ENCODE measurements at regions not wholly inside any gene's neighbourhood (a gene's known extent, or its start where the extent isn't known, plus 50 kb on each side); places are given as distances from the start of the nearest gene placed in this dataset.

GRCh38 chr14:25848601-25849000 lies 749.2 kb downstream of the NOVA1 start:
- TF ChIP-seq GLIS3 (CRISPR knock-in tag; IDR thresholded peaks at IDR 0.05) (no peak), ISL1 (CRISPR knock-in tag; IDR thresholded peaks at IDR 0.05) (no peak), ZNF8 (CRISPR knock-in tag; IDR thresholded peaks at IDR 0.05) (no peak), CREB5 (CRISPR knock-in tag; IDR thresholded peaks at IDR 0.05; ENCODE audit: low read depth) (no peak), SNAI2 (CRISPR knock-in tag; IDR thresholded peaks at IDR 0.05) (no peak)
- TF ChIP-seq, protein P1, sequence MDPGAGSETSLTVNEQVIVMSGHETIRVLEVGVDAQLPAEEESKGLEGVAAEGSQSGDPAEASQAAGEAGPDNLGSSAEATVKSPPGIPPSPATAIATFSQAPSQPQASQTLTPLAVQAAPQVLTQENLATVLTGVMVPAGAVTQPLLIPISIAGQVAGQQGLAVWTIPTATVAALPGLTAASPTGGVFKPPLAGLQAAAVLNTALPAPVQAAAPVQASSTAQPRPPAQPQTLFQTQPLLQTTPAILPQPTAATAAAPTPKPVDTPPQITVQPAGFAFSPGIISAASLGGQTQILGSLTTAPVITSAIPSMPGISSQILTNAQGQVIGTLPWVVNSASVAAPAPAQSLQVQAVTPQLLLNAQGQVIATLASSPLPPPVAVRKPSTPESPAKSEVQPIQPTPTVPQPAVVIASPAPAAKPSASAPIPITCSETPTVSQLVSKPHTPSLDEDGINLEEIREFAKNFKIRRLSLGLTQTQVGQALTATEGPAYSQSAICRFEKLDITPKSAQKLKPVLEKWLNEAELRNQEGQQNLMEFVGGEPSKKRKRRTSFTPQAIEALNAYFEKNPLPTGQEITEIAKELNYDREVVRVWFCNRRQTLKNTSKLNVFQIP (CRISPR knock-in tag; IDR thresholded peaks at IDR 0.05; ENCODE audit: borderline replicate concordance, low read depth) = no peak
- no peak for ATAC-seq

- TF ChIP-seq CSDC2 (CRISPR knock-in tag; IDR thresholded peaks at IDR 0.05) = no peak
- TF ChIP-seq TSHZ2 (CRISPR knock-in tag; IDR thresholded peaks at IDR 0.05) = no peak
- no peak for TF ChIP-seq TCF4 (CRISPR knock-in tag; IDR thresholded peaks at IDR 0.05; ENCODE audit: borderline replicate concordance)
- ATAC-seq = no peak
Observed at GRCh38 chr14:25846246-25846645, 751.6 kb downstream of the NOVA1 start.

GRCh38 chr14:25843481-25844470 lies 754.1 kb downstream of the NOVA1 start:
- no peak for TF ChIP-seq BACH2 (CRISPR knock-in tag; IDR thresholded peaks at IDR 0.05; ENCODE audit: borderline replicate concordance)
- no peak for TF ChIP-seq ZFP30 (CRISPR knock-in tag; IDR thresholded peaks at IDR 0.05)
- TF ChIP-seq RARB (CRISPR knock-in tag; IDR thresholded peaks at IDR 0.05) = no peak
- no peak for TF ChIP-seq TCF4 (CRISPR knock-in tag; IDR thresholded peaks at IDR 0.05; ENCODE audit: borderline replicate concordance)
- no peak for ATAC-seq

DNA sequence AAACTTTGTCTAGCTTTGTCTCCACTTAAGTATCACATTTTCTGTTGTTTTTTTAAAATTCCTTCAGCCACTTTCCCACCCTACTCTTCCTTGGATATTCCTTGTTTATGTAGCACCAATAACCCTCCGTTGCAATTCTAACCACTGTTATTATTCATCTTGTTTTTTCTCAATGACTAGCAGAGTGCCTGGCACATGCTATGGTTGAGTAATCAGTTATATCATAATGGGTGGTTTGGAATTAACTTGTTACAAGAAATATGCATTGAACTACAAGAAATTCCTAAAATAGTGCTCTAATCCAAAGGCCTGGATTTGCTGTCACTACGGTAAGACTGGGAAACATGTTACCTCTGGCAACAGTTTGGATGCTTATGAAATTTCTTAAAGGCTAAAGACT lies 756.6 kb downstream of the NOVA1 start:
- TF ChIP-seq TCF4 (CRISPR knock-in tag; IDR thresholded peaks at IDR 0.05; ENCODE audit: borderline replicate concordance) = no peak
- TF ChIP-seq ZC3H10 (CRISPR knock-in tag; IDR thresholded peaks at IDR 0.05) = no peak
- TF ChIP-seq PPARA (CRISPR knock-in tag; IDR thresholded peaks at IDR 0.05; ENCODE audit: borderline replicate concordance) = no peak
- TF ChIP-seq, protein P1 (CRISPR knock-in tag; IDR thresholded peaks at IDR 0.05; ENCODE audit: borderline replicate concordance, low read depth) = no peak
- no peak for TF ChIP-seq ZNF70 (CRISPR knock-in tag; IDR thresholded peaks at IDR 0.05)
- no peak for TF ChIP-seq ZNF565 (CRISPR knock-in tag; conservative IDR thresholded peaks at IDR 0.05; ENCODE audit: low read depth)
- TF ChIP-seq CSRNP3 (CRISPR knock-in tag; IDR thresholded peaks at IDR 0.05) = no peak
- no peak for TF ChIP-seq ESRRG (CRISPR knock-in tag; IDR thresholded peaks at IDR 0.05)
- no peak for TF ChIP-seq ARNTL (CRISPR knock-in tag; IDR thresholded peaks at IDR 0.05; ENCODE audit: borderline replicate concordance, low read depth)
- no peak for TF ChIP-seq SNAI2 (CRISPR knock-in tag; IDR thresholded peaks at IDR 0.05)
- TF ChIP-seq RARB (CRISPR knock-in tag; IDR thresholded peaks at IDR 0.05) = no peak
- TF ChIP-seq ZFP30 (CRISPR knock-in tag; IDR thresholded peaks at IDR 0.05) = no peak
- TF ChIP-seq CSDC2 (CRISPR knock-in tag; IDR thresholded peaks at IDR 0.05) = no peak
- TF ChIP-seq TOX (CRISPR knock-in tag; IDR thresholded peaks at IDR 0.05; ENCODE audit: borderline replicate concordance) = no peak
- TF ChIP-seq CREB5 (CRISPR knock-in tag; IDR thresholded peaks at IDR 0.05; ENCODE audit: low read depth) = no peak
- TF ChIP-seq, protein P2, sequence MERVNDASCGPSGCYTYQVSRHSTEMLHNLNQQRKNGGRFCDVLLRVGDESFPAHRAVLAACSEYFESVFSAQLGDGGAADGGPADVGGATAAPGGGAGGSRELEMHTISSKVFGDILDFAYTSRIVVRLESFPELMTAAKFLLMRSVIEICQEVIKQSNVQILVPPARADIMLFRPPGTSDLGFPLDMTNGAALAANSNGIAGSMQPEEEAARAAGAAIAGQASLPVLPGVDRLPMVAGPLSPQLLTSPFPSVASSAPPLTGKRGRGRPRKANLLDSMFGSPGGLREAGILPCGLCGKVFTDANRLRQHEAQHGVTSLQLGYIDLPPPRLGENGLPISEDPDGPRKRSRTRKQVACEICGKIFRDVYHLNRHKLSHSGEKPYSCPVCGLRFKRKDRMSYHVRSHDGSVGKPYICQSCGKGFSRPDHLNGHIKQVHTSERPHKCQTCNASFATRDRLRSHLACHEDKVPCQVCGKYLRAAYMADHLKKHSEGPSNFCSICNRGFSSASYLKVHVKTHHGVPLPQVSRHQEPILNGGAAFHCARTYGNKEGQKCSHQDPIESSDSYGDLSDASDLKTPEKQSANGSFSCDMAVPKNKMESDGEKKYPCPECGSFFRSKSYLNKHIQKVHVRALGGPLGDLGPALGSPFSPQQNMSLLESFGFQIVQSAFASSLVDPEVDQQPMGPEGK (CRISPR knock-in tag; IDR thresholded peaks at IDR 0.05; ENCODE audit: borderline replicate concordance) = no peak
- no peak for TF ChIP-seq ZNF8 (CRISPR knock-in tag; IDR thresholded peaks at IDR 0.05)
- no peak for TF ChIP-seq ISL1 (CRISPR knock-in tag; IDR thresholded peaks at IDR 0.05)
- no peak for ATAC-seq
